ENCODE measurements at regions not wholly inside any gene's neighbourhood (a gene's known extent, or its start where the extent isn't known, plus 50 kb on each side); places are given as distances from the start of the nearest gene placed in this dataset.

DNA sequence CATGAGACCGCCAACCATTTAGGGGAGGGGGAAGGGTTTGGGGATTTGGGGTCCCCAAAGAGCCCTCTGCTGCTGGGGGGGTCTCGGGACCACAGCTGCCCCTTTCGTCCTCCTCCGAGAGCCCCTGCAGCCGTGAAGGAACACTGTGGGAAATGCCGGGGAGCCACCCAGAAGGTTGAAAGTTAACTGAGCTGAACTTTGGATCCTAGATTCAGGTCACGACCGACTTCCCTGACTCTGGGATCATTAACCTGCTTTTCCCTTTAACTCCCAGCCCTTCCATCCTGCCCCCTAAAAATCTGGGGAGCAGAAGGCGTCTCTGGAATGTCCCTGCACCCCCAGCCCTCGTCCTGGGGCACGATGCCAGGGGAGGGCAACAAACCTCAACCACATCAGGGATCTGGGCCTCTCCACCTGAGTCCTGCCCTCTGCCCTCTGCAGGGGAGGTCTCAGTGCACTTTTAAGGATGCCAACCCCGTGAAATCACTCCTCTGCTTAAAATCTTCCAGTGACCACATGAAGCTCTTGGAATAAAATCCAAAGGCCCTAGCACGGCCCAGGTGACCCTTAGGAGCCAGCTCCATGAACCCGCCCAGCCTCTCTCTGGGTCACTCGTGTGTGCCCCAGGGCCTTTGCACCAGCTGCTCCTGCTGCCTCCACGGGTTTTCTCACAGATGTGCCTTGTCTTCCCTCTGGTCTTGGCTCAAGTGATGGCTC, 95.0 kb downstream of the RFLNA start:
- TF ChIP-seq, protein P1, sequence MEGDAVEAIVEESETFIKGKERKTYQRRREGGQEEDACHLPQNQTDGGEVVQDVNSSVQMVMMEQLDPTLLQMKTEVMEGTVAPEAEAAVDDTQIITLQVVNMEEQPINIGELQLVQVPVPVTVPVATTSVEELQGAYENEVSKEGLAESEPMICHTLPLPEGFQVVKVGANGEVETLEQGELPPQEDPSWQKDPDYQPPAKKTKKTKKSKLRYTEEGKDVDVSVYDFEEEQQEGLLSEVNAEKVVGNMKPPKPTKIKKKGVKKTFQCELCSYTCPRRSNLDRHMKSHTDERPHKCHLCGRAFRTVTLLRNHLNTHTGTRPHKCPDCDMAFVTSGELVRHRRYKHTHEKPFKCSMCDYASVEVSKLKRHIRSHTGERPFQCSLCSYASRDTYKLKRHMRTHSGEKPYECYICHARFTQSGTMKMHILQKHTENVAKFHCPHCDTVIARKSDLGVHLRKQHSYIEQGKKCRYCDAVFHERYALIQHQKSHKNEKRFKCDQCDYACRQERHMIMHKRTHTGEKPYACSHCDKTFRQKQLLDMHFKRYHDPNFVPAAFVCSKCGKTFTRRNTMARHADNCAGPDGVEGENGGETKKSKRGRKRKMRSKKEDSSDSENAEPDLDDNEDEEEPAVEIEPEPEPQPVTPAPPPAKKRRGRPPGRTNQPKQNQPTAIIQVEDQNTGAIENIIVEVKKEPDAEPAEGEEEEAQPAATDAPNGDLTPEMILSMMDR (IDR thresholded peaks at IDR 0.05), result no peak
- TF ChIP-seq POLR2A (IDR thresholded peaks at IDR 0.05), result no peak
